Progenitor cell of endocrine pancreas (in vitro differentiated cells): ENCODE measurements at regions not wholly inside any gene's neighbourhood (a gene's known extent, or its start where the extent isn't known, plus 50 kb on each side); places are given as distances from the start of the nearest gene placed in this dataset.

Source experiments
- DNase-seq: peaks from one replicate; pipeline ENCODE4 v3.0.0; 2021; ENCODE audit warnings: low spot score; ENCODE audit not compliant: unreplicated experiment
- H3K27ac Mint-ChIP-seq: 2 replicates; pipeline ENCODE4 v1.8.0; 2021; ENCODE audit warnings: mild to moderate bottlenecking, moderate library complexity, mixed read lengths
- H3K27me3 Mint-ChIP-seq: 2 replicates; pipeline ENCODE4 v1.8.0; 2021; ENCODE audit warnings: mixed read lengths
- H3K36me3 Mint-ChIP-seq: 2 replicates; pipeline ENCODE4 v1.8.0; 2022; ENCODE audit warnings: mixed read lengths; ENCODE audit not compliant: insufficient read depth
- H3K4me1 Mint-ChIP-seq: 2 replicates; pipeline ENCODE4 v1.8.0; 2021; ENCODE audit warnings: low read depth, mixed read lengths
- H3K4me3 Mint-ChIP-seq: 2 replicates; pipeline ENCODE4 v1.8.0; 2021; ENCODE audit warnings: low read depth, mild to moderate bottlenecking, moderate library complexity, mixed read lengths
- H3K9me3 Mint-ChIP-seq: 2 replicates; pipeline ENCODE4 v1.8.0; 2021; ENCODE audit warnings: low read depth, mixed read lengths
- CTCF ChIP-seq: fragments of 200-600 bp; sonication (generic); IDR thresholded peaks from one replicate; pipeline ENCODE4 v1.5.0; 2021; ENCODE audit warnings: antibody characterized with exemption, mild to moderate bottlenecking; ENCODE audit not compliant: unreplicated experiment

DNA sequence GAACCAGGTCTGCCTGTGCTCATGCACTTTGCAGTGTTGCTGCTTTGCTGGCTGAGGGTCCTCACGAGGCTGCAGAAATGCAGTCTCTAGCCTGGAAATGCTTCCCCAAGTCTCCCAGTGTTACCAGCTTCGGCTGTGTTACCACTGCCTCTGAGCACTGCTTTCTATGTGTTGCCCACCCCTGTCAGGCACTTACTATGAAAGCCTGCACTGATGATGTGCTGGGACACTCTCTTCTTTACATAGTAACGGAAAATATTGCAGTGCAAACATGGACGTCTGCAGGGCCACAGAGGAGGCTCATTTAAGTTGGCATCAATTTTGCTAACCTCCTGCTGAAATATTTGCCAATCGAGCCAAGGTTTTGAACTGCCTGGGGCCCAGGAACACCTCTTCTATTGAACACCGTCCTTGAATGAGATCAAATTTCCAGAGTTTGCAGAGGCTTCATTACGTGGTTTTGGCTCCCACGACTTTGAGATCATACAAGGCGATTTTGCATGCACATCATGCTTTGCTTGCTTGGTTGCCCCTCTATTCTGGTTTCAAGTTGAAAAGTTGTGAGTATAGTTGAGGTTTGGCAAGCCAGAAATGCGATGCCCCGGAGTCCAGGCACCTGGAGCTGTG, 404.7 kb upstream of the PODXL start:
- DNase-seq: no peak
- H3K27me3 Mint-ChIP-seq: peaks cover 18% of the 10 kb centered on the region
- H3K9me3 Mint-ChIP-seq: no peaks in the 10 kb centered on the region
- no peaks in the 10 kb centered on the region for H3K4me1 Mint-ChIP-seq
- no peak overlapping the region for H3K4me3 Mint-ChIP-seq
- no peak for TF ChIP-seq CTCF
- no peak overlapping the region for H3K27ac Mint-ChIP-seq
- H3K36me3 Mint-ChIP-seq: no peaks in the 10 kb centered on the region

- Mint-ChIP-seq H3K27me3 (peaks cover 20% of the 10 kb centered on the region), H3K4me3 (no peak overlapping the region), H3K9me3 (no peaks in the 10 kb centered on the region), H3K27ac (no peak overlapping the region), H3K4me1 (peaks cover under 1% of the 10 kb centered on the region), H3K36me3 (no peaks in the 10 kb centered on the region)
- no peak for TF ChIP-seq CTCF
- DNase-seq: no peak
These were observed 402.8 kb upstream of the PODXL start for GRCh38 chr7:131959106-131959812.

GRCh38 chr7:131957338-131958020, 401.1 kb upstream of the PODXL start:
- no peak overlapping the region for H3K27ac Mint-ChIP-seq
- H3K9me3 Mint-ChIP-seq: no peaks in the 10 kb centered on the region
- no peak for DNase-seq
- H3K4me1 Mint-ChIP-seq: peaks cover 11% of the 10 kb centered on the region
- H3K27me3 Mint-ChIP-seq: peaks cover 20% of the 10 kb centered on the region
- H3K36me3 Mint-ChIP-seq: no peaks in the 10 kb centered on the region
- TF ChIP-seq CTCF: no peak
- no peak overlapping the region for H3K4me3 Mint-ChIP-seq

- H3K4me1 Mint-ChIP-seq: peaks cover 11% of the 10 kb centered on the region
- TF ChIP-seq CTCF: no peak
- H3K27ac Mint-ChIP-seq: no peak overlapping the region
- no peak for DNase-seq
- H3K9me3 Mint-ChIP-seq: no peaks in the 10 kb centered on the region
- no peaks in the 10 kb centered on the region for H3K36me3 Mint-ChIP-seq
- H3K27me3 Mint-ChIP-seq: peaks cover 20% of the 10 kb centered on the region
- H3K4me3 Mint-ChIP-seq: no peak overlapping the region
These were observed 400.4 kb upstream of the PODXL start for GRCh38 chr7:131956864-131957263.

- H3K36me3 Mint-ChIP-seq: no peaks in the 10 kb centered on the region
- no peak overlapping the region for H3K4me3 Mint-ChIP-seq
- H3K27ac Mint-ChIP-seq: no peak overlapping the region
- TF ChIP-seq CTCF: no peak
- H3K4me1 Mint-ChIP-seq: peaks cover 11% of the 10 kb centered on the region
- no peak for DNase-seq
- peaks cover 19% of the 10 kb centered on the region for H3K27me3 Mint-ChIP-seq
- H3K9me3 Mint-ChIP-seq: no peaks in the 10 kb centered on the region
These were observed 399.3 kb upstream of the PODXL start for GRCh38 chr7:131955679-131956078.
